Stimulated activated CD8-positive, alpha-beta memory T cell treated with anti-CD3 and anti-CD28 coated beads, Interleukin-4, amount 100 ng/mL, for 4 hours (primary cell): ENCODE measurements at regions not wholly inside any gene's neighbourhood (a gene's known extent, or its start where the extent isn't known, plus 50 kb on each side); places are given as distances from the start of the nearest gene placed in this dataset.

Experiments
- DNase-seq, 2 donors: peaks; one replicate each; pipeline ENCODE4 v3.0.0-alpha.2; 2020; ENCODE audit warnings: low read depth in 2 of 2, low spot score in 1 of 2

GRCh38 chr13:103803349-103803748 is 737.1 kb upstream of the SLC10A2 start:
- DNase-seq, result no peak

GRCh38 chr13:103799028-103799427 is 732.8 kb upstream of the SLC10A2 start:
- DNase-seq, result no peak

- no peak for DNase-seq
Measured at GRCh38 chr13:103795892-103796478, 729.8 kb upstream of the SLC10A2 start.

GRCh38 chr13:103794526-103794925 is 728.3 kb upstream of the SLC10A2 start:
- DNase-seq, result no peak

- no peak for DNase-seq
Measured at GRCh38 chr13:103788061-103788652, 721.9 kb upstream of the SLC10A2 start.

- DNase-seq, result no peak
Measured at GRCh38 chr13:103772576-103772975, 706.4 kb upstream of the SLC10A2 start.

- no peak for DNase-seq
Measured at GRCh38 chr13:103762523-103762922, 696.3 kb upstream of the SLC10A2 start.

GRCh38 chr13:103759361-103759760 is 693.1 kb upstream of the SLC10A2 start:
- no peak for DNase-seq

- no peak for DNase-seq
Measured at GRCh38 chr13:103758222-103758621, 692.0 kb upstream of the SLC10A2 start.

- DNase-seq, result no peak
Measured at GRCh38 chr13:103757361-103757760, 691.1 kb upstream of the SLC10A2 start.

- no peak for DNase-seq
Measured at GRCh38 chr13:103754783-103755182, 688.6 kb upstream of the SLC10A2 start.

- DNase-seq, result no peak
Measured at GRCh38 chr13:103734837-103735236, 668.6 kb upstream of the SLC10A2 start.

- DNase-seq, result no peak
Measured at GRCh38 chr13:103731959-103732358, 665.7 kb upstream of the SLC10A2 start.

- no peak for DNase-seq
Measured at GRCh38 chr13:103730407-103730806, 664.2 kb upstream of the SLC10A2 start.

- no peak for DNase-seq
Measured at GRCh38 chr13:103726808-103727207, 660.6 kb upstream of the SLC10A2 start.

GRCh38 chr13:103716718-103717117 is 650.5 kb upstream of the SLC10A2 start:
- DNase-seq, result no peak

- DNase-seq, result no peak
Measured at GRCh38 chr13:103715335-103715734, 649.1 kb upstream of the SLC10A2 start.

GRCh38 chr13:103703246-103703645 is 637.0 kb upstream of the SLC10A2 start:
- DNase-seq, result no peak

- DNase-seq, result no peak
Measured at GRCh38 chr13:103698000-103698399, 631.8 kb upstream of the SLC10A2 start.

GRCh38 chr13:103695320-103695719 is 629.1 kb upstream of the SLC10A2 start:
- no peak for DNase-seq

GRCh38 chr13:103694471-103694870 is 628.3 kb upstream of the SLC10A2 start:
- DNase-seq, result no peak

- DNase-seq, result no peak
Measured at GRCh38 chr13:103694033-103694432, 627.8 kb upstream of the SLC10A2 start.

GRCh38 chr13:103692442-103692841 is 626.2 kb upstream of the SLC10A2 start:
- no peak for DNase-seq
